ENCODE measurements at regions not wholly inside any gene's neighbourhood (a gene's known extent, or its start where the extent isn't known, plus 50 kb on each side); places are given as distances from the start of the nearest gene placed in this dataset.

GRCh38 chr22:48942698-48943566 lies 884.7 kb downstream of the BRD1 start:
- no peak for TF ChIP-seq EZH2 (IDR thresholded peaks at IDR 0.05)
- TF ChIP-seq POLR2AphosphoS5 (IDR thresholded peaks at IDR 0.05; ENCODE audit: borderline replicate concordance, low read depth, low read length): no peak
